ENCODE measurements at regions not wholly inside any gene's neighbourhood (a gene's known extent, or its start where the extent isn't known, plus 50 kb on each side); places are given as distances from the start of the nearest gene placed in this dataset.

GRCh38 chr10:36280321-36280741, 638.2 kb upstream of the FZD8 start:
- TF ChIP-seq YY1 (IDR thresholded peaks at IDR 0.05; ENCODE audit: insufficient read depth, insufficient read length), result no peak
- TF ChIP-seq ZNF274 (IDR thresholded peaks at IDR 0.05; ENCODE audit: low read depth, low read length), result no peak

Data from NT2/D1 (cell line).